HL-60 (cell line): ENCODE measurements at regions not wholly inside any gene's neighbourhood (a gene's known extent, or its start where the extent isn't known, plus 50 kb on each side); places are given as distances from the start of the nearest gene placed in this dataset.

Experiments
- DNase-seq, 2 experiments: peaks; one replicate each; pipeline ENCODE4 v3.0.0-alpha.2; 2010 to 2020; ENCODE audit warnings: low read depth in 1 of 2, low spot score in 1 of 2
- H3K27ac ChIP-seq: fragments of 250-450 bp; sonication (Bioruptor Pico); replicated peaks from 2 replicates; pipeline ENCODE4 v1.5.1; 2020; ENCODE audit warnings: mild to moderate bottlenecking, moderate library complexity
- H3K27me3 ChIP-seq: fragments of 250-450 bp; sonication (Bioruptor Pico); 2 replicates; pipeline ENCODE4 v1.5.1; 2021; ENCODE audit warnings: mild to moderate bottlenecking, moderate library complexity; ENCODE audit not compliant: insufficient read depth, poor library complexity, severe bottlenecking
- H3K4me3 ChIP-seq: replicated peaks from 2 replicates; pipeline ENCODE4 v1.5.1; 2011; ENCODE audit warnings: mild to moderate bottlenecking, control low read depth, low read length; ENCODE audit not compliant: insufficient read depth
- CTCF ChIP-seq: IDR thresholded peaks from one replicate; pipeline ENCODE4 v1.5.1; 2011; ENCODE audit warnings: low read length, control low read depth, inconsistent platforms; ENCODE audit not compliant: insufficient read depth
- GABPA ChIP-seq: IDR thresholded peaks from 2 replicates; pipeline ENCODE4 v1.6.1; 2012; ENCODE audit warnings: low read depth
- POLR2AphosphoS5 ChIP-seq: IDR thresholded peaks from 2 replicates; pipeline ENCODE4 v1.6.1; 2012; ENCODE audit warnings: low read depth
- REST ChIP-seq: IDR thresholded peaks from 2 replicates; pipeline ENCODE4 v1.6.1; 2012; ENCODE audit warnings: low read depth; ENCODE audit not compliant: insufficient replicate concordance
- SPI1 ChIP-seq: IDR thresholded peaks from 2 replicates; pipeline ENCODE4 v1.6.1; 2012; ENCODE audit warnings: low read depth, mild to moderate bottlenecking, borderline replicate concordance

GRCh38 chr5:163826201-163826600, 320.8 kb downstream of the MAT2B start:
- Histone ChIP-seq H3K27me3 (no peaks in the 10 kb centered on the region), H3K27ac (no peak overlapping the region), H3K4me3 (no peak overlapping the region)
- TF ChIP-seq GABPA (no peak), SPI1 (no peak), POLR2AphosphoS5 (no peak), REST (no peak), CTCF (no peak)
- no peak for DNase-seq

GRCh38 chr5:163832155-163832554, 326.7 kb downstream of the MAT2B start:
- DNase-seq: no peak
- H3K4me3 ChIP-seq: no peak overlapping the region
- no peaks in the 10 kb centered on the region for H3K27me3 ChIP-seq

GRCh38 chr5:163838738-163839137, 333.3 kb downstream of the MAT2B start:
- Histone ChIP-seq H3K27ac (no peak overlapping the region), H3K27me3 (no peaks in the 10 kb centered on the region), H3K4me3 (no peak overlapping the region)
- DNase-seq: no peak
- TF ChIP-seq SPI1: no peak
- TF ChIP-seq CTCF: no peak
- no peak for TF ChIP-seq GABPA
- TF ChIP-seq REST: no peak
- TF ChIP-seq POLR2AphosphoS5: no peak

More at GRCh38 chr5:163832155-163832554, 326.7 kb downstream of the MAT2B start:
- TF ChIP-seq GABPA (no peak), POLR2AphosphoS5 (no peak), SPI1 (no peak), CTCF (no peak), REST (no peak)
- H3K27ac ChIP-seq: no peak overlapping the region
